ENCODE measurements at regions not wholly inside any gene's neighbourhood (a gene's known extent, or its start where the extent isn't known, plus 50 kb on each side); places are given as distances from the start of the nearest gene placed in this dataset.

DNA sequence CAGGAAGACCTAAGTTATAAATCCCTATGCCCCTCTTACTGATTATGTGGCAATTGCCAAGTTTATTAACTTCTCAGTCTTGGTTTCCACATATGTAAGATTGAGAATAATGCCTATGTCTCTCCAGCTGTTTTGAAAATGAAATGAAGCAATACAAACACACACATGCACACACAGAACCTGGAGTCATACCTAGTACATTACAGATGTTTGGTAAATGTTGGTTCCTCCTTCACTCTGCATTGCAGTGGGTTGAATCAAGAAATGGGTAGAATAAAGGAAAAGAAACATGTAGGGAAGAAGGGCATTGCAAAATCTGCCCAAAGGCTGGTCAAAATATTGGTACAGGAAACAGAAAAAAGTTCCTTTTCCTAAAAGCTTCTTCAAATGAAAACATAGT lies 309.9 kb upstream of the EMCN start:
- Histone ChIP-seq H3K9me3 (no peaks in the 10 kb centered on the region), H3K4me3 (ENCODE audit: low read depth in 1 of 2, low read length in 1 of 2) (no peak overlapping the region), H3K4me1 (ENCODE audit: control insufficient read depth in 1 of 2, insufficient read depth in 1 of 2, low read depth in 1 of 2, low read length in 1 of 2) (peaks cover 63 to 66% of the 10 kb centered on the region in 2 experiments), H3K27ac (peak overlapping the region; percentile 79), H3K27me3 (no peaks in the 10 kb centered on the region), H3K36me3 (no peaks in the 10 kb centered on the region)
- no peak for TF ChIP-seq CTCF (IDR thresholded peaks at IDR 0.05)

DNA sequence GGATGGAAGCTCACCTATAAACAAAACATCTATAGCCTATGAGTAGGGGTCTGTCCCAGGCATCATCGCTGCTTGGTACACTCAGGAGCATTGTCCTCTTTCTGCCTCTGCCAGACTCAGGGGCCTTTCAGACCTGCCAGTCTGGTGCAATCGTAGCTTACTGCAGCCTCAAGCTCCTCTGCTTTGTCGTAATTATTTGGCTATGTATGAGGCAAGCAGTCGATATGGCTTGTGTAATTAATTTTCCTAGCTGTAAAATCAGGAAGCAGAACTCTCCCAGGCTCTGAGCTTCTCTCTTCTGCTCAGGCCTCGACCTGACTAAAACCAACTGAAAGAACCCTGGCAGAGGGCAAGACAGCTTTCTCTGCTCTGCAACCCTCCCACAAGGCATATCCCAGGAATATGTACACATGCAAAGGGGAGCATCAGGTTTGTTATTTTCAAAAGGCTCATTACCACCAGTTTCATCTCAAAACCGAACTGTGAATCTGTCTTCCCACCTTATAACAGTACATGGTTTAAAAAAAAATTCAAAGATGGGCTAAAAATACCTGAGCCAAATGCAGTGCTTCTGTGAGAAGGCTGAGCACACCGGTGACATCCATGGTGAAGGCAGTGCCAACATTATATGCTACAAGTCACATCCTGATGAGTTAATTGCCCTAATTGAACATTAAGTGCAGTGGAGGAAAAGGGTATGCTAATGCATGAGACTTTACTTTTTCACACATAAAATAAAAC lies 309.2 kb upstream of the EMCN start:
- no peak for TF ChIP-seq CTCF (IDR thresholded peaks at IDR 0.05)
- H3K9me3 ChIP-seq: no peaks in the 10 kb centered on the region

DNA sequence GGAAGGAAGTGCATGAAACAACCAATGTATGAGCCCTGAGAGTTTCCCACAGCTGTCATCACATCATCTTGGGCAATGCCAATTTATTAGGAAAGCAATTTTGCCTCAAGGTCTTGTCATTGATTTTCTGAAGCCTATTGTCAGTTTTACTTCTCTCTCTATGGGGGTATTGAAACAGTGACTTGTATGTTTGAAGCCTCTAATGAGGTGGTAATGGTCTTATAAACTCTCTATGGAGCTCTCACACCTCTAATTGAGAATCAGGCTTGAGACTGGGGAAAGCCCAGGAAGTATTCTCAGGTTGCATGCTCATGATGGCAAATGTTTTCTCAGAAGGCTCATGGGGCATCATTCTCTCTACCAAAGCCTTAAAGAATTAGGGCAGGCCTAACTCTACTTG lies 308.2 kb upstream of the EMCN start:
- TF ChIP-seq CTCF (IDR thresholded peaks at IDR 0.05): no peak
- peak overlapping the region; percentile 79 for H3K27ac ChIP-seq
- H3K27me3 ChIP-seq: no peaks in the 10 kb centered on the region
- H3K4me1 ChIP-seq (ENCODE audit: control insufficient read depth in 1 of 2, insufficient read depth in 1 of 2, low read depth in 1 of 2, low read length in 1 of 2): peaks cover 55 to 61% of the 10 kb centered on the region in 2 experiments
- H3K9me3 ChIP-seq: no peaks in the 10 kb centered on the region
- H3K36me3 ChIP-seq: no peaks in the 10 kb centered on the region
- H3K4me3 ChIP-seq (ENCODE audit: low read depth in 1 of 2, low read length in 1 of 2): peak overlapping the region in 1 of 2 experiments; percentile 2

More for the DNA sequence above, 309.2 kb upstream of the EMCN start:
- H3K36me3 ChIP-seq: no peaks in the 10 kb centered on the region
- H3K4me1 ChIP-seq (ENCODE audit: control insufficient read depth in 1 of 2, insufficient read depth in 1 of 2, low read depth in 1 of 2, low read length in 1 of 2): peaks cover 55 to 61% of the 10 kb centered on the region in 2 experiments
- no peaks in the 10 kb centered on the region for H3K27me3 ChIP-seq
- H3K27ac ChIP-seq: peak overlapping the region; percentile 79
- H3K4me3 ChIP-seq (ENCODE audit: low read depth in 1 of 2, low read length in 1 of 2): peak overlapping the region in 1 of 2 experiments; percentile 2

DNA sequence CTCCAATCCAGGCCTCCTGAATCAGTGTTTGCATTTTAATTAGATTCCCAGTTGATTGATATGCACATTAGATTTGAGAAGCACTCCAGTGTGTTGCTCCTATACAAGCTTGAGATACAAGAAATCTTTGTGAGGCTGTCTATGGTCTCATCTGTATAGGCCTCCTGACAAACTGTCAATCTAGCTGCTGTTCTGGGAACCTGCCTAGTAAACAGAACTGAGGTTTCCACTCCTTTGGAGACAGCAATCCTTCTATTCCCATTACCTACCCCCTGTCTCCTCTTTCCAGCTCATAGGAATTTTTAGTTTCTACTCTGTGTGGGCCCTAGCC lies 306.1 kb upstream of the EMCN start:
- Histone ChIP-seq H3K9me3 (no peaks in the 10 kb centered on the region), H3K4me3 (ENCODE audit: low read depth in 1 of 2, low read length in 1 of 2) (no peak overlapping the region), H3K36me3 (no peaks in the 10 kb centered on the region), H3K4me1 (ENCODE audit: control insufficient read depth in 1 of 2, insufficient read depth in 1 of 2, low read depth in 1 of 2, low read length in 1 of 2) (peaks cover 55 to 61% of the 10 kb centered on the region in 2 experiments), H3K27me3 (no peaks in the 10 kb centered on the region), H3K27ac (peak overlapping the region; percentile 56)
- TF ChIP-seq CTCF (IDR thresholded peaks at IDR 0.05): no peak

- TF ChIP-seq CTCF (IDR thresholded peaks at IDR 0.05): no peak
- Histone ChIP-seq H3K27ac (peak overlapping the region; percentile 56), H3K4me1 (ENCODE audit: control insufficient read depth in 1 of 2, insufficient read depth in 1 of 2, low read depth in 1 of 2, low read length in 1 of 2) (peaks cover 52 to 58% of the 10 kb centered on the region in 2 experiments), H3K36me3 (no peaks in the 10 kb centered on the region), H3K4me3 (ENCODE audit: low read depth in 1 of 2, low read length in 1 of 2) (no peak overlapping the region), H3K9me3 (no peaks in the 10 kb centered on the region), H3K27me3 (no peaks in the 10 kb centered on the region)
These were observed 305.5 kb upstream of the EMCN start for GRCh38 chr4:100823066-100823992.
